Caco-2 (cell line): ENCODE measurements at regions not wholly inside any gene's neighbourhood (a gene's known extent, or its start where the extent isn't known, plus 50 kb on each side); places are given as distances from the start of the nearest gene placed in this dataset.

Experiments
- BruUV-seq: library from RNA; stranded (reverse); fragments of 400-500 nt; replicated peaks from 2 replicates; lab custom pipeline; 2021; lab: Mats Ljungman, UMichigan
- CTCF ChIA-PET: fragments of 300-600 bp; sonication (Branson Sonifier 250); formaldehyde crosslinking; loops from one replicate; lab custom pipeline; 2022; ENCODE audit warnings: antibody characterized with exemption; lab: Charles Lee
- POLR2A ChIA-PET: fragments of 300-600 bp; sonication (Branson Sonifier 250); formaldehyde crosslinking; loops from one replicate; lab custom pipeline; 2022; ENCODE audit warnings: antibody characterized with exemption; lab: Charles Lee
- DNase-seq, 2 experiments: peaks; one replicate each; pipeline versions ENCODE4 v3.0.0 to v3.0.0-alpha.2; 2020 to 2022
- H3K27me3 ChIP-seq: replicated peaks from 2 replicates; pipeline ENCODE4 v1.6.0; 2011; ENCODE audit warnings: low read length; ENCODE audit not compliant: control insufficient read depth, insufficient read depth
- H3K36me3 ChIP-seq: 2 replicates; pipeline ENCODE4 v1.5.1; 2011; ENCODE audit warnings: low read length; ENCODE audit not compliant: control insufficient read depth, insufficient read depth
- H3K4me1 ChIP-seq: fragments of 250-450 bp; sonication (Bioruptor Pico); 2 replicates; pipeline ENCODE4 v1.5.1; 2020; ENCODE audit warnings: mild to moderate bottlenecking
- H3K4me3 ChIP-seq: 2 replicates; pipeline ENCODE4 v1.5.1; 2011; ENCODE audit warnings: low read depth, mild to moderate bottlenecking, control low read depth, low read length
- H3K9me3 ChIP-seq: fragments of 250-450 bp; sonication (Bioruptor Pico); 2 replicates; pipeline ENCODE4 v1.5.1; 2020; ENCODE audit warnings: mild to moderate bottlenecking, moderate library complexity
- H3K27ac Mint-ChIP-seq: one replicate; pipeline ENCODE4 v1.8.0; 2022; ENCODE audit warnings: mixed read lengths; ENCODE audit not compliant: unreplicated experiment
- H3K27me3 Mint-ChIP-seq: one replicate; pipeline ENCODE4 v1.8.0; 2022; ENCODE audit warnings: mixed read lengths; ENCODE audit not compliant: insufficient read depth, unreplicated experiment
- H3K36me3 Mint-ChIP-seq: one replicate; pipeline ENCODE4 v1.8.0; 2022; ENCODE audit warnings: mild to moderate bottlenecking, mixed read lengths; ENCODE audit not compliant: insufficient read depth, unreplicated experiment
- H3K4me1 Mint-ChIP-seq: one replicate; pipeline ENCODE4 v1.8.0; 2022; ENCODE audit warnings: low read depth, mixed read lengths; ENCODE audit not compliant: unreplicated experiment
- H3K4me3 Mint-ChIP-seq: one replicate; pipeline ENCODE4 v1.8.0; 2022; ENCODE audit warnings: mild to moderate bottlenecking, moderate library complexity, mixed read lengths; ENCODE audit not compliant: unreplicated experiment
- H3K9me3 Mint-ChIP-seq: one replicate; pipeline ENCODE4 v1.8.0; 2022; ENCODE audit warnings: mixed read lengths; ENCODE audit not compliant: unreplicated experiment
- intact Hi-C: fragments of 100-400 bp; cut with micrococcal nuclease; formaldehyde crosslinking; loops from one replicate; pipeline ENCODE4 v1.10.0; 2022; ENCODE audit not compliant: unreplicated experiment
- TF ChIP-seq, protein P1 (sequence below), 2 experiments: fragments of 200-600 bp in 1 of 2; IDR thresholded peaks; 1 replicate in 1 of 2; 2 replicates in 1 of 2; pipeline versions ENCODE4 v1.5.1 to v1.8.0; 2011 to 2022; ENCODE audit warnings: antibody characterized with exemption in 1 of 2, control low read depth in 1 of 2, inconsistent platforms in 1 of 2, low read depth in 1 of 2, low read length in 1 of 2, mild to moderate bottlenecking in 1 of 2, moderate library complexity in 1 of 2; ENCODE audit not compliant: insufficient read depth in 1 of 2, severe bottlenecking in 1 of 2, unreplicated experiment in 1 of 2

GRCh38 chr18:43876286-43876685 lies 599.0 kb upstream of the SYT4 start:
- Mint-ChIP-seq H3K4me1 (no peaks in the 10 kb centered on the region), H3K36me3 (no peaks in the 10 kb centered on the region), H3K4me3 (no peak overlapping the region), H3K27ac (no peak overlapping the region), H3K9me3 (no peaks in the 10 kb centered on the region), H3K27me3 (peaks cover 4% of the 10 kb centered on the region)
- Histone ChIP-seq H3K27me3 (no peaks in the 10 kb centered on the region), H3K9me3 (no peaks in the 10 kb centered on the region), H3K36me3 (no peaks in the 10 kb centered on the region), H3K4me1 (no peaks in the 10 kb centered on the region), H3K4me3 (no peak overlapping the region)
- TF ChIP-seq, protein P1, sequence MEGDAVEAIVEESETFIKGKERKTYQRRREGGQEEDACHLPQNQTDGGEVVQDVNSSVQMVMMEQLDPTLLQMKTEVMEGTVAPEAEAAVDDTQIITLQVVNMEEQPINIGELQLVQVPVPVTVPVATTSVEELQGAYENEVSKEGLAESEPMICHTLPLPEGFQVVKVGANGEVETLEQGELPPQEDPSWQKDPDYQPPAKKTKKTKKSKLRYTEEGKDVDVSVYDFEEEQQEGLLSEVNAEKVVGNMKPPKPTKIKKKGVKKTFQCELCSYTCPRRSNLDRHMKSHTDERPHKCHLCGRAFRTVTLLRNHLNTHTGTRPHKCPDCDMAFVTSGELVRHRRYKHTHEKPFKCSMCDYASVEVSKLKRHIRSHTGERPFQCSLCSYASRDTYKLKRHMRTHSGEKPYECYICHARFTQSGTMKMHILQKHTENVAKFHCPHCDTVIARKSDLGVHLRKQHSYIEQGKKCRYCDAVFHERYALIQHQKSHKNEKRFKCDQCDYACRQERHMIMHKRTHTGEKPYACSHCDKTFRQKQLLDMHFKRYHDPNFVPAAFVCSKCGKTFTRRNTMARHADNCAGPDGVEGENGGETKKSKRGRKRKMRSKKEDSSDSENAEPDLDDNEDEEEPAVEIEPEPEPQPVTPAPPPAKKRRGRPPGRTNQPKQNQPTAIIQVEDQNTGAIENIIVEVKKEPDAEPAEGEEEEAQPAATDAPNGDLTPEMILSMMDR (IDR thresholded peaks at IDR 0.05; ENCODE audit: insufficient read depth in 1 of 2, low read depth in 1 of 2, low read length in 1 of 2, severe bottlenecking in 1 of 2, unreplicated experiment in 1 of 2), result no peak
- BruUV-seq, result no TSS peak
- POLR2A ChIA-PET, result no interaction called here
- intact Hi-C loops, result no loop called here
- no peak for DNase-seq
- CTCF ChIA-PET, result no interaction called here

GRCh38 chr18:43876748-43877147 lies 599.5 kb upstream of the SYT4 start:
- ChIA-PET CTCF (no interaction called here), POLR2A (no interaction called here)
- Mint-ChIP-seq H3K4me3 (no peak overlapping the region), H3K27ac (no peak overlapping the region), H3K27me3 (peaks cover 4% of the 10 kb centered on the region), H3K4me1 (no peaks in the 10 kb centered on the region), H3K36me3 (no peaks in the 10 kb centered on the region), H3K9me3 (no peaks in the 10 kb centered on the region)
- Histone ChIP-seq H3K9me3 (no peaks in the 10 kb centered on the region), H3K36me3 (no peaks in the 10 kb centered on the region), H3K27me3 (no peaks in the 10 kb centered on the region), H3K4me1 (no peaks in the 10 kb centered on the region), H3K4me3 (no peak overlapping the region)
- DNase-seq, result no peak
- TF ChIP-seq, protein P1 (IDR thresholded peaks at IDR 0.05; ENCODE audit: insufficient read depth in 1 of 2, low read depth in 1 of 2, low read length in 1 of 2, severe bottlenecking in 1 of 2, unreplicated experiment in 1 of 2), result no peak
- intact Hi-C loops, result no loop called here
- no TSS peak for BruUV-seq

GRCh38 chr18:43877616-43878321 lies 600.5 kb upstream of the SYT4 start:
- H3K4me3 ChIP-seq, result no peak overlapping the region
- no peaks in the 10 kb centered on the region for H3K9me3 ChIP-seq
- Mint-ChIP-seq H3K4me1 (no peaks in the 10 kb centered on the region), H3K4me3 (no peak overlapping the region), H3K36me3 (no peaks in the 10 kb centered on the region), H3K27ac (no peak overlapping the region), H3K9me3 (no peaks in the 10 kb centered on the region), H3K27me3 (peaks cover 4% of the 10 kb centered on the region)
- POLR2A ChIA-PET, result no interaction called here
- no peaks in the 10 kb centered on the region for H3K4me1 ChIP-seq
- TF ChIP-seq, protein P1 (IDR thresholded peaks at IDR 0.05; ENCODE audit: insufficient read depth in 1 of 2, low read depth in 1 of 2, low read length in 1 of 2, severe bottlenecking in 1 of 2, unreplicated experiment in 1 of 2), result no peak
- intact Hi-C loops, result no loop called here
- H3K36me3 ChIP-seq, result no peaks in the 10 kb centered on the region
- H3K27me3 ChIP-seq, result no peaks in the 10 kb centered on the region
- no TSS peak for BruUV-seq
- DNase-seq, result no peak
- CTCF ChIA-PET, result no interaction called here
